ENCODE measurements at regions not wholly inside any gene's neighbourhood (a gene's known extent, or its start where the extent isn't known, plus 50 kb on each side); places are given as distances from the start of the nearest gene placed in this dataset.
A peak's percentile ranks its signal among the peaks of the same experiment; 100 is the strongest.

DNA sequence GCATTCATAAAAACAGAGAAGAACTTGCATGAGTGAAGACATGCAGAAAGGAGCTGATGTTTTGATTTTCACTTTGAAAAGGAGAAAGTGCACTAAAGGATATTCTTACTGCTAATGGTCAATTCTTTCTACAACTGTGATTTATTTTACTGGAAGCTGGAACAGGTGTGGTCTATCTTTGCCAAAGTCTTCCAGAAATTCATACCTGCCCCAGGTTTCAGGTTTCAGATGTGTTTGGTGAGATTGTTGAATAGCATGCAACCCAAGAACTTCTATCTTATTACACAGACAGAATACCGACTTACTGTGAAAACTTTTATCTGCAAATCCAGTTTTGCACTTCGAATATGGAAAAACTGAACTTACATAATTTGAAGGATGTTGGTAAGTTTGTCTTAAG is 388.3 kb downstream of the PDGFC start:
- POLR2A ChIA-PET = no interaction called here
- WGBS (ENCODE audit: insufficient coverage) = no CpG with 5 or more reads among the region's 2 CpGs
- Histone ChIP-seq H3K4me1 (ENCODE audit: control extremely low read depth in 1 of 4, control insufficient read depth in 4 of 4, insufficient read depth in 4 of 4, low read length in 3 of 4) (peaks cover 0 to under 1% (median 0%) of the 10 kb centered on the region in 4 experiments), H3K9me3 (ENCODE audit: control extremely low read depth in 1 of 5, control insufficient read depth in 4 of 5, insufficient read depth in 2 of 5, low read depth in 1 of 5, low read length in 4 of 5) (peaks cover 0 to 1% (median 0%) of the 10 kb centered on the region in 5 experiments), H3K36me3 (ENCODE audit: control insufficient read depth in 4 of 4, insufficient read depth in 4 of 4, low read length in 3 of 4) (no peaks in the 10 kb centered on the region), H3K27me3 (replicated peaks in 2 of 5; ENCODE audit: control insufficient read depth in 4 of 5, insufficient read depth in 5 of 5, low read length in 4 of 5) (no peaks in the 10 kb centered on the region), H3K4me3 (ENCODE audit: control insufficient read depth in 1 of 7, extremely low read depth in 1 of 7, insufficient read depth in 4 of 7, low read depth in 2 of 7, low read length in 6 of 7) (no peak overlapping the region), H3K27ac (ENCODE audit: insufficient read depth in 1 of 2, low read depth in 1 of 2, low read length in 2 of 2, poor library complexity in 1 of 2, severe bottlenecking in 2 of 2) (no peak overlapping the region)
- CTCF ChIA-PET = interaction anchor here (1.3 kb wide), 1 partner anchor 107 kb away, joined by 3 read pairs; no protein-coding TSS in a partner anchor
- DNase-seq = no peak

DNA sequence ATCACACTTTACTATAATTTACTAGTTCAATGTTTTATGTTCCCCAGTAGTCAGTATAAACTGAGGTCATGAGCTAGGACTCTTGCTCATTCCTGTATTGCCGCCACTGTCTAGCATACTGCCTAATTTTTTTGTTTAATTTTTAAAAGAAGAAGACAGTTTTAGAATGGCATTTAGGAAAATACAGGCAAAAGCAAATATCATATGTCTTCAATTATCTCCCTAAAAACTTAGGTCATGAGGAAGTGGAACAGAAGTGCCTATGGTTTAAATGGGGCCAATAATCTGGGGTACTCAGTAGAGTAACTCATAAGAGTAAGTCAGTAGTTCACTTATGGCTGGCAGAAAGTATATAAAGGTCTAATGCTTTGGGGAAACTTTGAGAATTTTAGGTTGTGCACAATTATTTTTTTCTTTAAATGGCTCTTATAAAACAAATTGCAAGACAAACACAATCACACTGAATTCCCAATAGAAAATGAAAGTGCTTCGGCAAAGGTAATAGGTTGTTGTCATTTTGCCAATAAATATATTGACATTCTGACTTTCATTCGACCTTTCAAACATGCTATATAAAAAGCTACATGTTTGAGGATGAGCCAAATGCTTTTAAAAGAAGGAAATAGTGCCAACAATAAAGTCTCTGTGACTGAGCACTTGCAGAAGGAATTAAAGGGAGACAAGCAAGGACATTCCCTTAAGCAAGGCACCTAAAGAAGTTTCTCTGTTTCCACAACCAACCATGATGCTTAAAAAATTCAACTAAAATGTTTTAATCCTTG is 390.1 kb downstream of the PDGFC start:
- WGBS (ENCODE audit: insufficient coverage) = no CpG with 5 or more reads among the region's 3 CpGs
- no peaks in the 10 kb centered on the region for H3K36me3 ChIP-seq (ENCODE audit: control insufficient read depth in 4 of 4, insufficient read depth in 4 of 4, low read length in 3 of 4)
- no peaks in the 10 kb centered on the region for H3K27me3 ChIP-seq (replicated peaks in 2 of 5; ENCODE audit: control insufficient read depth in 4 of 5, insufficient read depth in 5 of 5, low read length in 4 of 5)
- peaks cover 0 to 4% (median 0%) of the 10 kb centered on the region in 4 experiments for H3K4me1 ChIP-seq (ENCODE audit: control extremely low read depth in 1 of 4, control insufficient read depth in 4 of 4, insufficient read depth in 4 of 4, low read length in 3 of 4)
- ChIA-PET POLR2A (no interaction called here), CTCF (no interaction called here)
- no peak overlapping the region for H3K4me3 ChIP-seq (ENCODE audit: control insufficient read depth in 1 of 7, extremely low read depth in 1 of 7, insufficient read depth in 4 of 7, low read depth in 2 of 7, low read length in 6 of 7)
- no peak for DNase-seq
- H3K9me3 ChIP-seq (ENCODE audit: control extremely low read depth in 1 of 5, control insufficient read depth in 4 of 5, insufficient read depth in 2 of 5, low read depth in 1 of 5, low read length in 4 of 5) = peaks cover 0 to 1% (median 0%) of the 10 kb centered on the region in 5 experiments
- no peak overlapping the region for H3K27ac ChIP-seq (ENCODE audit: insufficient read depth in 1 of 2, low read depth in 1 of 2, low read length in 2 of 2, poor library complexity in 1 of 2, severe bottlenecking in 2 of 2)

GRCh38 chr4:156578713-156579112 is 392.9 kb downstream of the PDGFC start:
- Histone ChIP-seq H3K27me3 (replicated peaks in 2 of 5; ENCODE audit: control insufficient read depth in 4 of 5, insufficient read depth in 5 of 5, low read length in 4 of 5) (no peaks in the 10 kb centered on the region), H3K9me3 (ENCODE audit: control extremely low read depth in 1 of 5, control insufficient read depth in 4 of 5, insufficient read depth in 2 of 5, low read depth in 1 of 5, low read length in 4 of 5) (no peaks in the 10 kb centered on the region), H3K4me3 (ENCODE audit: control insufficient read depth in 1 of 7, extremely low read depth in 1 of 7, insufficient read depth in 4 of 7, low read depth in 2 of 7, low read length in 6 of 7) (no peak overlapping the region), H3K4me1 (ENCODE audit: control extremely low read depth in 1 of 4, control insufficient read depth in 4 of 4, insufficient read depth in 4 of 4, low read length in 3 of 4) (peaks cover 0 to 4% (median 0%) of the 10 kb centered on the region in 4 experiments), H3K27ac (ENCODE audit: insufficient read depth in 1 of 2, low read depth in 1 of 2, low read length in 2 of 2, poor library complexity in 1 of 2, severe bottlenecking in 2 of 2) (no peak overlapping the region), H3K36me3 (ENCODE audit: control insufficient read depth in 4 of 4, insufficient read depth in 4 of 4, low read length in 3 of 4) (no peaks in the 10 kb centered on the region)
- POLR2A ChIA-PET = no interaction called here
- CTCF ChIA-PET = no interaction called here
- no peak for DNase-seq

GRCh38 chr4:156578005-156578404 is 393.6 kb downstream of the PDGFC start:
- Histone ChIP-seq H3K4me1 (ENCODE audit: control extremely low read depth in 1 of 4, control insufficient read depth in 4 of 4, insufficient read depth in 4 of 4, low read length in 3 of 4) (peaks cover 0 to 4% (median 0%) of the 10 kb centered on the region in 4 experiments), H3K4me3 (ENCODE audit: control insufficient read depth in 1 of 7, extremely low read depth in 1 of 7, insufficient read depth in 4 of 7, low read depth in 2 of 7, low read length in 6 of 7) (no peak overlapping the region), H3K27ac (ENCODE audit: insufficient read depth in 1 of 2, low read depth in 1 of 2, low read length in 2 of 2, poor library complexity in 1 of 2, severe bottlenecking in 2 of 2) (no peak overlapping the region), H3K27me3 (replicated peaks in 2 of 5; ENCODE audit: control insufficient read depth in 4 of 5, insufficient read depth in 5 of 5, low read length in 4 of 5) (no peaks in the 10 kb centered on the region), H3K9me3 (ENCODE audit: control extremely low read depth in 1 of 5, control insufficient read depth in 4 of 5, insufficient read depth in 2 of 5, low read depth in 1 of 5, low read length in 4 of 5) (no peaks in the 10 kb centered on the region), H3K36me3 (ENCODE audit: control insufficient read depth in 4 of 4, insufficient read depth in 4 of 4, low read length in 3 of 4) (no peaks in the 10 kb centered on the region)
- WGBS (ENCODE audit: insufficient coverage) = 48% methylated on average over 3 of the region's 4 CpGs
- POLR2A ChIA-PET = no interaction called here
- CTCF ChIA-PET = no interaction called here
- DNase-seq = peak in 1 of 3 donors; percentile 7

DNA sequence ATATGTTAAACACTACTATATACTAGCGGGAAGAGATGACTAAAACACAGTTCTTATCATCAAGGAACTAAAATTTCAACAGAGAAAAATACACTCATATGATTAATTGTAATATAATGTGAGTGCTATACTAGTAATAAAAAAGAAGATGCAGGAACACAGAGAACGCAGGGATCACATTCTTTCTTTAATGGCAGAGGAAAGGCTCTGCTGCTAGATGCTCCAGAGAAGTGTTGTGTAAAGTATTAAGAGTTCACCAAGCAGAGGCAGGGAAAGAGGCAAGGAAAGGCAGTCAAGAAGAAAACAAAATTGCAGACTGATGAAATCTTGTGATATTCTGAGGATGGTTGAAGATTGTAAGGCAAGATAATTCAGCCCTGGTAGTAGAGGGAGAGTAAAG is 394.7 kb downstream of the PDGFC start:
- Histone ChIP-seq H3K27me3 (replicated peaks in 2 of 5; ENCODE audit: control insufficient read depth in 4 of 5, insufficient read depth in 5 of 5, low read length in 4 of 5) (no peaks in the 10 kb centered on the region), H3K9me3 (ENCODE audit: control extremely low read depth in 1 of 5, control insufficient read depth in 4 of 5, insufficient read depth in 2 of 5, low read depth in 1 of 5, low read length in 4 of 5) (no peaks in the 10 kb centered on the region), H3K27ac (ENCODE audit: insufficient read depth in 1 of 2, low read depth in 1 of 2, low read length in 2 of 2, poor library complexity in 1 of 2, severe bottlenecking in 2 of 2) (no peak overlapping the region), H3K36me3 (ENCODE audit: control insufficient read depth in 4 of 4, insufficient read depth in 4 of 4, low read length in 3 of 4) (no peaks in the 10 kb centered on the region), H3K4me3 (ENCODE audit: control insufficient read depth in 1 of 7, extremely low read depth in 1 of 7, insufficient read depth in 4 of 7, low read depth in 2 of 7, low read length in 6 of 7) (no peak overlapping the region), H3K4me1 (ENCODE audit: control extremely low read depth in 1 of 4, control insufficient read depth in 4 of 4, insufficient read depth in 4 of 4, low read length in 3 of 4) (peaks cover 0 to 4% (median 0%) of the 10 kb centered on the region in 4 experiments)
- no peak for DNase-seq
- ChIA-PET CTCF (no interaction called here), POLR2A (no interaction called here)
- 100% methylated on average over 1 of the region's 2 CpGs for WGBS (ENCODE audit: insufficient coverage)

GRCh38 chr4:156575430-156576073 is 396.0 kb downstream of the PDGFC start:
- peak; percentile 22 to 66 (median 37) for DNase-seq
- CTCF ChIA-PET = no interaction called here

GRCh38 chr4:156571146-156571545 is 400.5 kb downstream of the PDGFC start:
- Histone ChIP-seq H3K4me3 (ENCODE audit: control insufficient read depth in 1 of 7, extremely low read depth in 1 of 7, insufficient read depth in 4 of 7, low read depth in 2 of 7, low read length in 6 of 7) (no peak overlapping the region), H3K27me3 (replicated peaks in 2 of 5; ENCODE audit: control insufficient read depth in 4 of 5, insufficient read depth in 5 of 5, low read length in 4 of 5) (no peaks in the 10 kb centered on the region), H3K36me3 (ENCODE audit: control insufficient read depth in 4 of 4, insufficient read depth in 4 of 4, low read length in 3 of 4) (no peaks in the 10 kb centered on the region), H3K9me3 (ENCODE audit: control extremely low read depth in 1 of 5, control insufficient read depth in 4 of 5, insufficient read depth in 2 of 5, low read depth in 1 of 5, low read length in 4 of 5) (peaks cover 0 to 1% (median 0%) of the 10 kb centered on the region in 5 experiments), H3K27ac (ENCODE audit: insufficient read depth in 1 of 2, low read depth in 1 of 2, low read length in 2 of 2, poor library complexity in 1 of 2, severe bottlenecking in 2 of 2) (no peak overlapping the region), H3K4me1 (ENCODE audit: control extremely low read depth in 1 of 4, control insufficient read depth in 4 of 4, insufficient read depth in 4 of 4, low read length in 3 of 4) (no peaks in the 10 kb centered on the region)
- CTCF ChIA-PET = no interaction called here
- 85% methylated on average over 5 of the region's 5 CpGs for WGBS (ENCODE audit: insufficient coverage)
- POLR2A ChIA-PET = no interaction called here
- no peak for DNase-seq

More at GRCh38 chr4:156575430-156576073, 396.0 kb downstream of the PDGFC start:
- POLR2A ChIA-PET = no interaction called here
- H3K4me3 ChIP-seq (ENCODE audit: control insufficient read depth in 1 of 7, extremely low read depth in 1 of 7, insufficient read depth in 4 of 7, low read depth in 2 of 7, low read length in 6 of 7) = no peak overlapping the region
- no peak overlapping the region for H3K27ac ChIP-seq (ENCODE audit: insufficient read depth in 1 of 2, low read depth in 1 of 2, low read length in 2 of 2, poor library complexity in 1 of 2, severe bottlenecking in 2 of 2)
- H3K27me3 ChIP-seq (replicated peaks in 2 of 5; ENCODE audit: control insufficient read depth in 4 of 5, insufficient read depth in 5 of 5, low read length in 4 of 5) = no peaks in the 10 kb centered on the region
- no peaks in the 10 kb centered on the region for H3K9me3 ChIP-seq (ENCODE audit: control extremely low read depth in 1 of 5, control insufficient read depth in 4 of 5, insufficient read depth in 2 of 5, low read depth in 1 of 5, low read length in 4 of 5)
- peaks cover 0 to 4% (median 0%) of the 10 kb centered on the region in 4 experiments for H3K4me1 ChIP-seq (ENCODE audit: control extremely low read depth in 1 of 4, control insufficient read depth in 4 of 4, insufficient read depth in 4 of 4, low read length in 3 of 4)
- no peaks in the 10 kb centered on the region for H3K36me3 ChIP-seq (ENCODE audit: control insufficient read depth in 4 of 4, insufficient read depth in 4 of 4, low read length in 3 of 4)
- WGBS (ENCODE audit: insufficient coverage) = 81% methylated on average over 5 of the region's 6 CpGs
